ENCODE measurements at regions not wholly inside any gene's neighbourhood (a gene's known extent, or its start where the extent isn't known, plus 50 kb on each side); places are given as distances from the start of the nearest gene placed in this dataset.
"Not testable (repeated sequence)": the region's sequence is repeated elsewhere in the genome, so short reads cannot be mapped to it uniquely, and the experiment has no call there.

- not testable (repeated sequence) for DNase-seq (ENCODE audit: low read depth in 2 of 2)
Observed at GRCh38 chr1:121051161-121051790, 132.9 kb downstream of the FAM72B start.

- DNase-seq (ENCODE audit: low read depth in 2 of 2) = not testable (repeated sequence)
Observed at GRCh38 chr1:121052081-121052660, 132.0 kb downstream of the FAM72B start.

- not testable (repeated sequence) for DNase-seq (ENCODE audit: low read depth in 2 of 2)
Observed at GRCh38 chr1:121054928-121055327, 129.2 kb downstream of the FAM72B start.

GRCh38 chr1:121066925-121067324 lies 117.2 kb downstream of the FAM72B start:
- DNase-seq (ENCODE audit: low read depth in 2 of 2) = not testable (repeated sequence)

- not testable (repeated sequence) for DNase-seq (ENCODE audit: low read depth in 2 of 2)
Observed at GRCh38 chr1:121068738-121069499, 115.2 kb downstream of the FAM72B start.

- DNase-seq (ENCODE audit: low read depth in 2 of 2) = not testable (repeated sequence)
Observed at GRCh38 chr1:121073852-121074251, 110.3 kb downstream of the FAM72B start.

DNA sequence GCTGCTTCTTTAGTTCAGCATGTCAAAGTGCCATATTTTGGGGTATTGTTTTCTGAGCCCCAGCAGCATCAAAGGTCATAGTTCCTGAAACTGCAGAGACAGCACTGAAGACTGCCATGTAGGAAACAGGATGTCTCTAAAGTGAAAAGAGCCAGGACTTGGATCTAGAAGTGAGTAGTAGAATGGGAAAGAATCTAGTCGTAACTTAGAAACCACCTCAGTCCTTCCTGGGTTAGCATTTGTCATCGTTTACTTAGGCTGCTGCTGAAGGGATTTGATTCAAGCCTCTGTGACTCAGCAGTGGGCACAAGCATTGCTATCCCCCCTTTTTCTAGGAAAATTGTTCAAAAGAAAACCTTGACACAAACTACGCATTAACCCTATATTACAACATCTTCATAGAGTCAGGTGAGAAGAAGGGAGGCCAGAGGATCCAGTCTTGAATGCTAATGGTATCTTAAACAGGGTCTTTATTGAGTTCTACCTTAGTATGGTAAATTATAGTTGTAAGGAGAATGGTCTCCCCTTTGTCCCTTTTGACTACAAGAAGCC lies 108.8 kb downstream of the FAM72B start:
- DNase-seq (ENCODE audit: low read depth in 2 of 2) = not testable (repeated sequence)

DNA sequence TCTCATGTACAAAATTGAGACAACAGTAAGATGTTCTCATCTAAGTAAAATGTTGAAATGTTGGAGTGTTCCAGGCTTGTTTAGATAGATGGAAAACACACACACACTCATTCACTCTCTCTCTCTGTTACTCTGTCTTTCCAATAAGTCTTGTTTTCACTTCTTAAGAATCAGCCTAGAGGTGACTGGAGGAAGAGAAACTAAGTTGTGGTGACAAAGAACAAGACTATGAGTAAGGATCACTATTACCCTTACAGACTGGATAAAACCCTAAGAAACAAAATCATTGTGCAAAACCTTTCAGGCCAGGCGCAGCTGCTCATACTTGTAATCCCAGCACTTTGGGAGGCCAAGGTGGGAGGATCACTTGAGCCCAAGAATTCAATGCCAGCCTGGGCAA lies 107.5 kb downstream of the FAM72B start:
- not testable (repeated sequence) for DNase-seq (ENCODE audit: low read depth in 2 of 2)

DNA sequence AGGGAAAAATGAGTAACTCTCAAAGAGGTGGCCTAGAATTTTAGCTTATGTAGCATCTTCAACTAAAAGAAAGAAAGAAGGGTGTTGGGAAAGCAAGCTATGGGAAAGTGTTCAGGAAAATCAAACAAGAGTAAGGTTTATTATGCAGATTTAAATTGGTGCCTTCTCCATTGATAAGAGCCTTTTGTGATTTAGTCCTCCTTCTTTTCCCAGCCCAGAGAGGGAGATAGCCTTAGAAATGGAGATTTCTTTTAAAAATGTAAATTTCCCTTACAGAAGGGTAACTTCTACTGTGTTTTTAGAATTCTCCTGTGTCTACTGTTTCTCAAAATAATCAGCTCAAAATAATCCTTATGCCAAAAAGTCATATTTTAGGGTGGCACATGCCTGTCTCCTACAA lies 104.5 kb downstream of the FAM72B start:
- DNase-seq (ENCODE audit: low read depth in 2 of 2) = not testable (repeated sequence)

DNA sequence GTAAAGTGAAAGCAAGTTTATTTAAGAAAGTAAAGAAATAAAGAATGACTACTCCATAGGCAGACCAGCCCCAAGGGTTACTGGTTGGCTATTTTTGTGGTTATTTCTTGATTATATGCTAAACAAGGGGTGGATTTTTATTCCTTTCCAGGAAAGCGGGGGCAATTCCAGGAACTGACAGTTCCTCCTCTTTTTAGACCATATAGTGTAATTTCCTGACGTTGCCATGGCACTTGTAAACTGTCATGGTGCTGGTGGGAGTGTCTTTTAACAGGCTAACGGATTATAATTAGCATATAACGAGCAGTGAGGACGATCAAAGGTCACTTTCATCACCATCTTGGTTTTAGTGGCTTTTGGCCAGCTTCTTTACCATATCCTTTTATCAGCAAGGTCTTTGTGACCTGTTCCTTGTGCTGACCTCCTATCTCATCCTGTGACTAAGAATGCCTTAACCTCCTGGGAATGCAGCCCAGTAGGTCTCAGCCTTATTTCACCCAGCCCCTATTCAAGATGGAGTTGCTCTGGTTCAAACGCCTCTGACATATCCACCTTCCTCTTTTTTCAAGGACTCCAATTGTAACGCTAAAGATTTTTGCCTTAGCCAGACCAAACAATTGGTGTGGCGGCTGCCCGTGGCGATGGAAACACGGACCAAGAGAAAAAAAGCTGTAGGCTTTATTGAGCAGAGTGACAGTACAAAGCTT lies 103.8 kb downstream of the FAM72B start:
- not testable (repeated sequence) for DNase-seq (ENCODE audit: low read depth in 2 of 2)

GRCh38 chr1:121080904-121081264 lies 103.3 kb downstream of the FAM72B start:
- DNase-seq (ENCODE audit: low read depth in 2 of 2) = not testable (repeated sequence)

DNA sequence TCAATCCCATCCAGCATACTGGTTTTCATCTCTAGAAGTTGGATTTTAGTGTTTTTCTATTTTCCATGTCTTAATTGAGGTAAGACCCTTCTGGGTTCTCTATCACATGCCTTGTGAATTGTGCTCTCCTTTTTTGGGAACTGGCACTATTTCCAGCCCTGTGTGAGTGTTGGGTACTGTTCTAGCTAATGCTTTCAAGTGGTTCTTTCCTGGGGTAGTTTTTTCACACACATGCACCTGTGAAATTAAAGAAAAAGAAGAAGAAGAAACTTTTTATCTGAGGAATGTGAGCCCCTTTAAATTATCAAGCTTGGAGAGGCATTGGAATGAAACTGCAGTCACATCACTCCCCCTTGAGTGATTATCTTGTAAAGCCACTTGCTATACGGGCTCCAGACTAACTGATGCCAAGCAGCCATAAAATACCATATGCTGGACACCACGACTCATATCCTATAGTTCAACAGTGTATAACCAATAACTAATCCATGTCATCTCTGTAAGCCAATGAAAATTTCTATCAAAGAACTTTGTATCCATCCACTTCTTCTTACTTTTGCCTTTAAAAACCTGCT lies 102.4 kb downstream of the FAM72B start:
- not testable (repeated sequence) for DNase-seq (ENCODE audit: low read depth in 2 of 2)

- DNase-seq (ENCODE audit: low read depth in 2 of 2) = not testable (repeated sequence)
Observed at GRCh38 chr1:121082995-121083394, 101.1 kb downstream of the FAM72B start.

DNA sequence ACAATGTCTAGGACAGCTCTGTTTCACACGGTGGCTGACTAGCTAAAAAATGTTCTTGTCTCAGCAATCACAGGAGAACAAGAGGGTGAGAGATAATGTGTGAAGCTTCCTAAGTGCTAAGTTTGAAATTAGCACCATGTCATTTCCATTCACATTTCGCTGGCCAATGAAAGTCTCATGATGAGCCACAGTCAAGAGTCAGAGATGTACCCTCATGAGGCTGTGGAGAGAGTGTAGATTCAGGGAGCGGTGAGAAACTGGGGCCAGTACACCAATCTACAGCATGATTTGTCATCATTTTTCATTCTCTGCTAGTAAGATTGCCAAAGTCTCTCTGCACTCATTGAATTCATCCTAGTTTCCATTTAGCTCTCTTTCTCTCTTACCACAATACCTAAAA lies 97.9 kb downstream of the FAM72B start:
- DNase-seq (ENCODE audit: low read depth in 2 of 2) = not testable (repeated sequence)

DNA sequence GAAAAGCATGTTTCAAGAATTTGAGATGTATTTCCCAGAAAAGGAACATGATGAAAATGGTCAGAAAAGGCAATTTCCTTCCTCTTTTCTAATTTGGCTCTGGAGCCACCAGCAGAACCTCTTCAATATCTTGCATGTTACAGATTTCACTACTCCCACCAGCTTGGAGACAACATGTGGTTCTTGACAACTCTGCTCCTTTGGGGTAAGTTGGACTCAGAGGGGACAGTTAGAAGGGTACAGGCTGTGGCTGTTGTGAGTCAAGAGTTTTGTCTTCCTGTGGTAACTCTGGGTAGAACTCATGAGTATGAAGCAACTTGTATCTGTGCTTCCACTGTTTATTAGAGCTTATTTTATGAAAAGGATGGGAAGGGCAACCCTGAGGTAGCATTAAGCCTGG lies 96.9 kb downstream of the FAM72B start:
- not testable (repeated sequence) for DNase-seq (ENCODE audit: low read depth in 2 of 2)

GRCh38 chr1:121088568-121088967 lies 95.6 kb downstream of the FAM72B start:
- not testable (repeated sequence) for DNase-seq (ENCODE audit: low read depth in 2 of 2)

GRCh38 chr1:121092329-121092968 lies 91.7 kb downstream of the FAM72B start:
- not testable (repeated sequence) for DNase-seq (ENCODE audit: low read depth in 2 of 2)

DNA sequence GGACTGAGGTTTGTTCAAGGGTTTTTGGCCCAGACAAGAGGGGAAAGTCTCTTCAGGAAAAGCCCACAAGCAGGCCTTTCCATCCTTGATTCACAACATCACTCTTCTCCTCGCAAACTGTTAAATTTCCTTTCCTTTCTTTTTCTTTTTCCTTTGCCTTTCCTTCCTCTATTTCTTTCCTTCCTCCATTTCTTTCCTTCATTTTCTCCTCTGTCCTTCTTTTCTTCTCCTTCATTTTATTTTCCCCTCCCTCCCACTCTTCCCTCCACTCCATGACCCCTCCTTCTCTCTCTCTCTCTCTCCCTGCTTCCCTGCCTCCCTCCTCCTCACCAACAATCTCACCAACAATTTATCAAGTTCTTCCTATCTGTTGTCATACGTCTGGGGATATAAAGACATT lies 89.1 kb downstream of the FAM72B start:
- DNase-seq (ENCODE audit: low read depth in 2 of 2) = not testable (repeated sequence)

- peak; percentile 64 to 66 for DNase-seq (ENCODE audit: low read depth in 2 of 2)
Observed at GRCh38 chr1:121097127-121097866, 86.8 kb downstream of the FAM72B start.

DNA sequence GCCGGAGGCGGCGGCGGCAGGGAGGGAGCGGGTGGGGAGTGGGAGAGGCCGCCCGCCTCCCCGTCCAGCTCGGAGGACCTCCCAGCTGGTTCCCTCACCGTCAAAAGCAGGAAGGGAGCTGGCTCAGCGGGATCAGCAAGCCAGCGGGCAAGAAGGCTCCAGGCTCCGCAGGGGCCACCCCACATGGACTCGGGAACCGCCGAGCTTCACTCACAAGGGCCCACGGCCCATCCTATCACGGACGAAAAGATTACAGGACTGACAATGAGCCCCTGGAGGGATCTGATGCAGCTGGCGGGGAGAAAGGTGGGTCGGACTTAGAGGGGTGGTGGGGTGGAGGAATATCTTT lies 86.3 kb downstream of the FAM72B start:
- DNase-seq (ENCODE audit: low read depth in 2 of 2) = not testable (repeated sequence)

Data from stimulated activated CD8-positive, alpha-beta memory T cell treated with anti-CD3 and anti-CD28 coated beads, Interleukin-7, amount 100 ng/mL, for 1 hour (primary cell).